ENCODE measurements at regions not wholly inside any gene's neighbourhood (a gene's known extent, or its start where the extent isn't known, plus 50 kb on each side); places are given as distances from the start of the nearest gene placed in this dataset.

DNA sequence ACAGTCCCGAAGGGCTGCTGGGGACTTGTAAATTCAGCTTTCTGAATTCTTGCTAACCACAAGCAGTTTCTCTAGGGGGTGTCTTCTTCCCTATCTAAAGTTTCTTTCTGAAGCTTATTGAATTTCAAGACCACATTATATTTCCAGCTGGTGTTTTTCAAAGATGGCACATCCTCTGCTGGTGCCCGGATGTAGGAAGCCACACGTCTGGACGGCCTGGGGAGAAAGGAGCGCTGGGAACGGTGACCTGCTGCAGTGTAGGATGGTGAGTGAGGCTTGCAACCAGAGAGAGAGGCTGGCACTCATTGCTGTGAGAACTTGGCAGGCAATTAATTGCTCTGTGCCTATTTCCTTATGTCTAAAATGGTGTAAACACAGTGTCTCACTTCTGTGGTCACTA lies 776.4 kb downstream of the TYW1 start:
- TF ChIP-seq CTCF (IDR thresholded peaks at IDR 0.05; ENCODE audit: low read depth, low read length) = no peak
- no peak for TF ChIP-seq EZH2phosphoT487 (IDR thresholded peaks at IDR 0.05; ENCODE audit: low read depth)

Measured in OCI-LY3 (cell line).